HS-27A (cell line): ENCODE measurements at regions not wholly inside any gene's neighbourhood (a gene's known extent, or its start where the extent isn't known, plus 50 kb on each side); places are given as distances from the start of the nearest gene placed in this dataset.

ENCODE experiments used
- DNase-seq: peaks from one replicate; pipeline ENCODE4 v3.0.0-alpha.2; 2012; ENCODE audit warnings: low read depth, missing footprints

DNA sequence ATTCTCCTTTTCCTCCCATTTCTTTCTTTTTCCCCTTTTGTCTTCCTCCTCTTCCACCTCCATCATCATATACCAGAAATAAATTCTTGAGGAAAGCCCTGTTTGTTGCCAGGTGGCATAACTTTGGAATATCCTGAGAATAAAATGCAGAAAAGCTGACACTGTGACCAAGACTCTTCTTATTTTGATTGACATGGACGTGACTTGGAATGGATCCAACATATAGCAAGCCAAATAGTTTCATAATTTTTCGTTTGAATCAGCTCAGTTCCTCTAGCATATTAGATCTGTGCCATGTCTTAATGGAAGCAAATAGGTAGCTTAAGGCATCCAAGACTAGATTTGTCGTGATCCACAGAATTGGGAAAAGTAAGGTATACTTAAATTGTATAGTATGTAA, 354.7 kb upstream of the FIGN start:
- no peak for DNase-seq

GRCh38 chr2:164084066-164084465, 348.3 kb upstream of the FIGN start:
- DNase-seq, result no peak

DNA sequence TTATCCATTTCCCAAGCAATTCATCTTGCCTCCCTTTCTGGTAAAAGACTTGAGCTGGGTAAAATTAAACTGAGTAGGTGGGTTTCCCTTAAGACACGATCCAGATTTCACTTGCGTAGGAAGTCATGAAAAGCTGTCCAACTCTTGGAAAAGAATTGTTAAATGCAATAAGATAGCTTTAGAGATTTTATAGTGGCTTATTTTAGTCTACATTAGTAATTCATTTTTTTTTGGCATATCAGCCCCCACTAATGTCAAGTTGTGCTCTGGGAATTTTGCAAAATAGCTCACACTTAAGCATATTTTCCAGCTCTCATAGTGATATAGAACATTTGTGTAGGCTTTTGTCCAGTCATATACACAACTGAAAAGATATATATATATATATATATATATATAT, 344.7 kb upstream of the FIGN start:
- DNase-seq, result no peak

- DNase-seq, result no peak
Observed at GRCh38 chr2:164079258-164079657, 343.4 kb upstream of the FIGN start.

GRCh38 chr2:164078421-164078820, 342.6 kb upstream of the FIGN start:
- no peak for DNase-seq

- DNase-seq, result no peak
Observed at GRCh38 chr2:164073101-164074074, 337.6 kb upstream of the FIGN start.

- no peak for DNase-seq
Observed at GRCh38 chr2:164069540-164069939, 333.7 kb upstream of the FIGN start.

DNA sequence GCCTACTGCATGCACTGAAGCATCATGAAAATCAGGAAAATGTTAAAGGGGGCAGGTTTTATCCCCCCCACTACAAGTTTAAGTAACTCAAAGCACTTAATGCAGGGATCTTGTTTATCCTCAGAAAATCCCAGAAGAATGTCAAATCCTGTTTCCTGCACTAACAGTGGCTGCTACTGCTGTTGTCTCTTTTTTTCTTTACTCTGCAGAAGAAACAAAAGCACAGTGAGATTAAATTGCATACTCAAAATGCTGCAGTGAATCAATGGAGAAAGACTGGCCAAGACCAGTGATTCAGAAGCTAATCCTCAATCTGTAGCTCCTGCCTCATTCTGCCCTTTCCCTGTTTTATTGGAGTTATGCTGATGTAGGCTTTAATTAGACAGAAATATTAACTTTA, 332.3 kb upstream of the FIGN start:
- DNase-seq, result no peak

DNA sequence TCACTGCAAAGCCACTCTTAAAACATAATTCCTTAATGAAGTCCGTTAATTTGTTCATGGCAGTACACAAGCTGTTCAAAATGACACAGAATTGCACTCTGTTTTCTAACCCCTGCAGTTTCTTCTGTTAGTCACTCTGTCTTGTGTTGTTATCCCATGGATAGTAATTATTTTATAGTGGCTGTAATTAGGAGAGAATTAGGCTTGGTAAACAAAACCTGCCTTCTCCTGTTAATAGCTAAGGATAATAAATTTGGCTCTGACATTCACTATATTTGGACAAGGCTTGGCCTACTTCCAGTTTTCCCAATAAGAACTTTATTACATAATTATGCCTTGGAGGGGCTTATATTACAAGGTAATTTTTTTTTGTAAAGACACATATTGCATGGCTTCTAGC, 330.3 kb upstream of the FIGN start:
- no peak for DNase-seq

- no peak for DNase-seq
Observed at GRCh38 chr2:164065038-164065437, 329.2 kb upstream of the FIGN start.

DNA sequence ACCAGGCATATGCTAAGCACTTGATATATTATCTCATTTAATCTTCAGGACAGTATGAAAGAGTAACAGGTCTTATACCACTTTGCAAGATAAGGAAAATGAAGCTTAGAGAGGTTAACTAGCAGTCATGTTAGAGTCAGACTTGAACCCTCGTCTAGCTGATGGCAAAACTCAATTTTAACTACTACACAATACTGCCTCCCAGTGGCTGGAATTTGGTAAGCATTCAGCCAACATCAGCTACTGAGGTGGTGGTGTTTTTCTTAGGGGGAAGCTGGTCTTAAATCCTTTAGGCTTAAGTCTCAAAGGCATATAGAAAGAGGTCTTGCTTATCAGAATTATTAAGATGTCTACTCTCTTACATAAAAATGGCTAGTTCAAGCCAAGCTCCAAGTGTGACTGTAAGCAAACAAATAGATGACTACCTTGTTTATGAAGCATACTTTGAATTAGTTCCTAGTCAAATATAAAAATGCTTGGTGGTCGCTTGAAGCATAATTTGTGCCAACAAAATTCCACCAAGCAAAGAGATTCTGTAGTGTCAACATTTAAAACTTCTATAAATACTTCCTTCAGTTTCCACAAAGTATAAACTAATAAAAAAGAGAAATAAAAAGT, 325.4 kb upstream of the FIGN start:
- peak; percentile 26 for DNase-seq

- DNase-seq, result no peak
Observed at GRCh38 chr2:164060031-164060430, 324.2 kb upstream of the FIGN start.

DNA sequence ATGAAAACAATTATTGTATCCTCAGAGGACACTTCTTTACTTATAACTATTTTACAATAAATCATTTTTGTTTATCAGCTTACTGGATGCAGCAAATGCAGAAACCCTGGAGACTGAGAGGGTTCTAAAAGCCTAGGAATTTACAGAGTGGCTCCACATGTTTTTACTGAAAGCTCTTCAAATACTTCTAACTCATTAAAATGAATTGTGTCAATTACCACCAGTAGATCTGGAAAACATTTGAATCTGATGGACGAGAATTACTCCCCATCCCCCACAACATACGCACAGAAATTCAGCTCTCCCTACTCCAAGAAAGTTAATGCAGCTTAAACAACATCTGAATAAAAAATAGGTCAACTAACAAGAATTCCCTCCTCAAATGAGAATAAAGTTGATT, 319.8 kb upstream of the FIGN start:
- no peak for DNase-seq

GRCh38 chr2:164054651-164055050, 318.8 kb upstream of the FIGN start:
- no peak for DNase-seq

- DNase-seq, result no peak
Observed at GRCh38 chr2:164053021-164053420, 317.2 kb upstream of the FIGN start.

DNA sequence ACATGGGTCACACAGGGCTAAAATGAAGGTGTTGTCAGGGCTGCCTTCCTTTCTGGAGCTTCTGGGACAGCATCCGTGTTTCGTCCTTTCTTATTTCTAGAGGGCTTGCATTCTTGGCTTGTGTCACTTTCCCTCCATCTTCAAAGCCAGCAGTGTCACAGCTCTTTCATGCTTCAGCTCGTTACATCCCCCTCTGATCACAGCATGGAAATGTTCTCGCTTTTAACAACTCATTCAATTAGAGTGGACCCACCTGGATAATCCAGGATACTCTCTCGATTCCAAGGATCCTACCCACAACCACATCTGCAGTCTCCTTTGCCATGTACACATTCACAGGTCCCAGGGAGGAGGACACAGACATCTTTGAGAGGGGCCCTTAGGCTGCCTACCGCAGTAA, 316.2 kb upstream of the FIGN start:
- DNase-seq, result no peak

DNA sequence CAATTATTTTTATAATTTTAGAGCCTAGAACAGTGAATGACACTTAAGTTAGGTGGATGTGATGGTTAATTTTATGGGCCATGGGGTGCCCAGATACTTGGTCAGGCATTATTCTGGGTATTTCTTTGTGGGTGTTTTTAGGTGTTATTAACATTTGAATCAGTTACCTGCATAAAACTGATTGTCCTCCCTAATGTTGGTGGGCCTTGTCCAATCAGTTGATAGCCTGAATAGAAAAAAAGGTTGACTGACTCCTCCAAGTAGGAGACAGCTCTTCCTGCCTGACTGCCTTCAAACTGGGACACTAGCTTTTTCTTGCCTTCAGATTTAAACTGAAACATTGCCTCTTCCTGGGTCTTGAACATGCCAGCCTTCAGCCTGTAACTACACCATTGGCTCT, 312.9 kb upstream of the FIGN start:
- no peak for DNase-seq

DNA sequence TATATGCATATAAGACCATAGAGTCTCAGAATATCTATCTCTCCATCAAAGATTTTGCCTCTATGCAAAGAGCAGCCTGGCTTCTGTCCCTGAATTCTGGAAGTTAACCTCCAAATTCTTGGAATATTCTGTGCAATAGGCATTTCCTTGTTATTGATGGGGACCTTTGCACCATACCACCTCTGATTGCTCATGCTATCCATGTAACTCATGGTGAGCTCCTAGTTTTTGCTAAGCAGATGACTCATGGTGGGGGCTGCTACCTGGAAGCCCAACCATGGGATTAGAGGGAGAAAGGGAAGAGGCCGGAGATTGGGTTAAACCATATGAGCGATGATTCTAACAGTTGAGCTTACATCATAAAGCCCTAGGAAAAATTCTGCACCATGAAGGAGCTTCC, 310.2 kb upstream of the FIGN start:
- peak; percentile 14 for DNase-seq

DNA sequence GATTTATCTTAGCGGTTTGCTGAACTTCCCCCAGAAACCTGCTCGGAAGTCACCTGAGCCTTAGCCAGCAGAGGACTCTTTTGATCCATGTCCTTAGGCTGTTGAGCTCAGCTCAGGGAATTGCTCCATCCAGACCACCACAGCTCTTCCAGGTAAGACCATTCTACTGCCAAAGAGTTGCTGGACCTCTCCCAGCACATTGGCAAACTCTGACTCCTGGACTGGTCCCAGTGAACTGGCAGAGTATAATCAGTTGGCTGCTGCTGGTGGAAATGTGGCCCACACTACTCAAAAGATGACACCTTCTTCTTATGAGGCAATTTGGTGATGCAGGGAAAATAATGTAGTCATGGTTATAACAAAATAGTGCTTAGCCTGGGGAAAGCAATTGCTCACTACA, 308.8 kb upstream of the FIGN start:
- no peak for DNase-seq

DNA sequence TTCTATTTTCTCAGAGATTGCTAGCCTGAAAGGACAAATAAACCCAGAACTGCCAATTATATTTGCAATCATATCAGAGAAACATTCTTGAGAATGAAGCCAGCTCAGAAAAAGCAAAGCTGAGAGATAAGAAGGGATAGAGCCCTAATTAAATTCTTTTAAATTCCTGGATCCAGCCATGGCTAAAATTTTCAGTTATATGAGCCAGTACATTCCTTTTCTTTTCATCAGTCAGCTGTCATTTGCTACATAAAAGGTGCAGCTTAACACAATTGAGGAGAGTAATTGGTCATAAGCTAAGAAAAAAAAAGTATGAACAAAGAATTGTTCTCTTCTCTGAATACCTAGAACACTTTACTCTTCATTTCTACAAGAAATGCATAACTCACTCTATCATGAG, 303.5 kb upstream of the FIGN start:
- no peak for DNase-seq

DNA sequence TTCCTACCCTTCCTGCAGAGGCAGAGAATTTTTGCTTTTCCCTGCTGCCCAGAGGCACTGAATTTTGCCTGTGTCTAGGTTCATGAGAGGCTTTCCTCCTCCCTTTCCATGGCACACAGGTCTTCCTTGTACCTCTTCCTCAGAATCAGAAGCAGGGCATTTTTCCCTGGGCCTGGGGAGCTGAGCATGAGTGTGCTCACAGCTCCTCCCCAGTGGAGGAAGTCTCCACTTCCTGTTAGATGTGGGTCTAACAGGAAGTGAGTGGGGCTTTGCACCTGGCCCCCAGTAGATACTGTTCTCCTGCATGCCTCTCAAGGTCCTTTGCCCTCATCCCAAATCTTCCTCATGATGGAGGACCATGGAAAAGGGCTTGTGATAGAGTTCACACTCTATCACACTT, 297.2 kb upstream of the FIGN start:
- no peak for DNase-seq

DNA sequence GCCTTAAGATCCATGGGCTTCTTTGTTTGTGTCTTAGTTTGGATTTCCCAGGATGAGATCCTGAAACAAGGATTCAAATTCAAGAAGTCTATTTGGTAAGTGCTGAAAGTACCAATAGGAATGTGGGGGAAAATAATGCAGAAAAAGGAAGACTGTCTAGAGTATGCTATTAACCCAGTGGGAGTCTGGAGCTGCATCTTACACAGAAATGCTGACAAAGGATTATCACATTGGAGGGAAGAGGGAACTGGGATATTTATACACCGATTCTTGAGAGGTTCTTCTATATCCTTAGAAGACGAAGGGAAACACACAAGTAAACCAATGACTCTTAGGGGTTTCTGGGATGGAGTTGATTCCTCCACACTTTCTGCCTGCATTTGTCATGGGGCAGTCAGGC, 294.8 kb upstream of the FIGN start:
- no peak for DNase-seq

DNA sequence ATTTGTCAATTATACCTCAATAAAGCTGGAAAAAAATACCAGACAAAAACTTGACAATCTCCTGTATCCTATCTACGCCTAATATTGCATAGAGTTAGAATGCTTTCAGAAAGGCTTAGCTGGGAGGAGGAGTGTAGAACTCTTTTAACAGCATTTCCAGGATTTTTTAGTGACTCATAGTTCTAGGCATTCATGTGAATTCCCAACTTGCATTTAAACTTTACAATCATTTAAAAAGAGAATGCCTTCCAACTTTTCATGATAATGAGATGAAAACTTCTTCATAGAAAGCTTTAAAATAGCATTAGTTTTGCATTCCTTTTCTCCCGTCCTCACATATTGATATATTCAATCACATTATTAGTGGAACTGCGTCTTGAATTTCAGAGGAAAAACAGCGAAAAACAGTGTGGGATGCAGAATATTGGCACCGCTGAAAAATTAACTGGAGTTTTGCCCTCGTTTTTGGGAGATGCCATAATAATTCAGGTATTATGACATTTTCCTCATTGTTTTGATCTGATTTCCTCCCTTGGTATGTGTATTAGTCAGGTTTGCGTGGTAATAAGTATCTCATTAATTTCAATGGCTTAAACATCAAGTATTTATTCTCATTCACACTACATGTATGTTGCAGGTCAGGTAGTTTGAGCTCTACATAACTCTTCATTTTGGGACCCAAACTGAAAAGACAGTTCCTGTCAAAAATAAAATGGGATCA, 293.2 kb upstream of the FIGN start:
- DNase-seq, result peak; percentile 24
